ENCODE measurements at regions not wholly inside any gene's neighbourhood (a gene's known extent, or its start where the extent isn't known, plus 50 kb on each side); places are given as distances from the start of the nearest gene placed in this dataset.

- Histone ChIP-seq H3K27ac (peak overlapping the region; percentile 33; the same call in 1 of the 2 replicates), H3K27me3 (ENCODE audit: insufficient read depth, low read depth) (no peaks in the 10 kb centered on the region), H2AFZ (ENCODE audit: low read depth) (peak overlapping the region; percentile 30; the same call in 1 of the 2 replicates), H4K20me1 (ENCODE audit: insufficient read depth) (no peaks in the 10 kb centered on the region), H3K4me3 (IDR thresholded peaks at IDR 0.05; ENCODE audit: insufficient read depth, low read depth, low read length) (no peak overlapping the region), H3K4me2 (0 out of 2 replicates have a peak overlapping the region, but pooled peaks have one; percentile 13), H3K79me2 (ENCODE audit: insufficient read depth, low read depth) (no peaks in the 10 kb centered on the region), H3K4me1 (ENCODE audit: low read depth, poor library complexity, severe bottlenecking) (peaks cover 4% of the 10 kb centered on the region), H3K9ac (peak overlapping the region; percentile 12; the same call in 1 of the 2 replicates), H3K36me3 (ENCODE audit: insufficient read depth) (no peaks in the 10 kb centered on the region)
- no peak for TF ChIP-seq CTCF (conservative IDR thresholded peaks at IDR 0.05; ENCODE audit: low read depth, low read length)
These were observed 760.6 kb downstream of the EFNB2 start for GRCh38 chr13:105774739-105775460.

DNA sequence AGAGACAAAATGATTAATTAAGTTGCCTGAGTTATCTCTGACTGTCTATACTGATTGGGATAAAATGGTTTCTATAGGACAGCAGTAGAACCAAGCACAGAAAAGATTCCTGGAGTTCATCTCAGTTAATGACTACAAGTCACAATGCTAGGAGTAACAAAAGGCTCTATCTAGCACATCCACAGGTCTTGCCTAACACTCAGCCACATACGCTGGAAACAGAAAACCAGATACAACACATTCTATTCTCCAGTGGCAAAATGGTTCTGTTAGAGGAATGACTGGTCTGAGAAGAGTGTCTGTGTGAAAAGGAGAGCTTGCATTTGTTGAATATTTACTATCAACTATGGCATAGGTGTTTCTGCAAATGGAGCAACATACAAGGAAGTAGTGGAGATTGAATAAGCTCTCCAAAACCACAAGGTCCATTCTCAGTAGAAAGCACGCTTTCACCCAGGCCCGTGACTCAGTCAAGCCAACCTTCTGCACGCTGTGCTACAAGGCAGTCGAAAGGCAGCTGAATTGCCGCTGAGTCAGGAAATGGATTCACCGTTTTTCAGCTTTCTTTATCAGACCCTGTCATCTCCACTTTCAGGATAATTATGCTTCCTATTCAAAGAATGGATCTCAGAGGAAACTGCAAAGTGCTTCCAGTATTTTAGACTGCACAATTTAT is 761.5 kb downstream of the EFNB2 start:
- no peak overlapping the region for H3K4me3 ChIP-seq (IDR thresholded peaks at IDR 0.05; ENCODE audit: insufficient read depth, low read depth, low read length)
- peak overlapping the region; percentile 33; the same call in 1 of the 2 replicates for H3K27ac ChIP-seq
- 0 out of 2 replicates have a peak overlapping the region, but pooled peaks have one; percentile 13 for H3K4me2 ChIP-seq
- no peaks in the 10 kb centered on the region for H3K36me3 ChIP-seq (ENCODE audit: insufficient read depth)
- peak overlapping the region; percentile 30 for H2AFZ ChIP-seq (ENCODE audit: low read depth)
- H4K20me1 ChIP-seq (ENCODE audit: insufficient read depth), result no peaks in the 10 kb centered on the region
- TF ChIP-seq CTCF (conservative IDR thresholded peaks at IDR 0.05; ENCODE audit: low read depth, low read length), result no peak
- H3K79me2 ChIP-seq (ENCODE audit: insufficient read depth, low read depth), result no peaks in the 10 kb centered on the region
- H3K9ac ChIP-seq, result peak overlapping the region; percentile 12; the same call in 1 of the 2 replicates
- H3K4me1 ChIP-seq (ENCODE audit: low read depth, poor library complexity, severe bottlenecking), result peaks cover 4% of the 10 kb centered on the region
- no peaks in the 10 kb centered on the region for H3K27me3 ChIP-seq (ENCODE audit: insufficient read depth, low read depth)

DNA sequence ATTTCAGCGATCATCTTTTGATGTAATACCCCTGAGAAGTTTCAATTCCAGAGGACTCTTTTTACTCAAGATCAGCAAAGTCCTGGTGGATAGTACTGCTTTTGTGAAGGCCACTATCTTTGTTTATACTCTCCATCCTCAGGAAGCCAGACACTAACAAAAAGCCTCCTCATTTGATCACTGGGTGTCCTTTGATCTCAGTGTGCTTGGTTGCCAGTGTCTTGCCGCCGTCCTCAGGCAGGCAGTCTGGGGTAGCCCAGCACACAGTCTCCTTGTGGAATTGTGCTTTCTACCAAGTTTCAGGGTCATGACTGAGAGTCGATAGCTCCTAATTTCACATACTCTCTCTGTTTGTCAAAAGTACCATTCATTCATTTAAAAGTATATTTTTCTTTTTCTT is 762.2 kb downstream of the EFNB2 start:
- Histone ChIP-seq H3K27me3 (ENCODE audit: insufficient read depth, low read depth) (no peaks in the 10 kb centered on the region), H3K79me2 (ENCODE audit: insufficient read depth, low read depth) (no peaks in the 10 kb centered on the region), H2AFZ (ENCODE audit: low read depth) (no peak overlapping the region), H3K36me3 (ENCODE audit: insufficient read depth) (no peaks in the 10 kb centered on the region), H3K4me3 (IDR thresholded peaks at IDR 0.05; ENCODE audit: insufficient read depth, low read depth, low read length) (no peak overlapping the region), H3K4me2 (no peak overlapping the region), H3K4me1 (ENCODE audit: low read depth, poor library complexity, severe bottlenecking) (peaks cover 4% of the 10 kb centered on the region), H4K20me1 (ENCODE audit: insufficient read depth) (no peaks in the 10 kb centered on the region), H3K9ac (no peak overlapping the region), H3K27ac (no peak overlapping the region)
- TF ChIP-seq CTCF (conservative IDR thresholded peaks at IDR 0.05; ENCODE audit: low read depth, low read length), result no peak

DNA sequence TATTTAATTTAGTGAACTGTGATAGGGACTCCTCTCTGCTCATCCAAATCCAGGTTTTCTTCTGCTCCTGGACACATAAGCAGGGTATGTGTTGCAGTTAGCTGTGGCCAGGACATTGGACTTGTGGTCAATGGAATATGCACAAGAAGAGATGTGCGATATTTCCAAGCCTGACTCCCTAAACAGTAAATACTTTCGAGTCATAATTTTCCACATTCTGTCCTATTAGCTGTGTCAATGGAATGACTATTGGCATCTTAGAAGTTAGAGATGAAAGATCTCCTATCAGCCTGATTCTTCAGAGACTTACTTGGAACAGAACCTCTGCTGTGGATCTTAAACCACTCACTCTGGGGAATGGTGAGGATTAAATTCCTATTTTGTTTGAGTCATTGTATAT is 771.0 kb downstream of the EFNB2 start:
- no peak overlapping the region for H2AFZ ChIP-seq (ENCODE audit: low read depth)
- no peak overlapping the region for H3K9ac ChIP-seq
- H3K36me3 ChIP-seq (ENCODE audit: insufficient read depth), result no peaks in the 10 kb centered on the region
- no peaks in the 10 kb centered on the region for H3K79me2 ChIP-seq (ENCODE audit: insufficient read depth, low read depth)
- no peak overlapping the region for H3K4me3 ChIP-seq (IDR thresholded peaks at IDR 0.05; ENCODE audit: insufficient read depth, low read depth, low read length)
- H3K4me2 ChIP-seq, result no peak overlapping the region
- no peaks in the 10 kb centered on the region for H4K20me1 ChIP-seq (ENCODE audit: insufficient read depth)
- H3K27me3 ChIP-seq (ENCODE audit: insufficient read depth, low read depth), result no peaks in the 10 kb centered on the region
- no peak overlapping the region for H3K27ac ChIP-seq
- no peak for TF ChIP-seq CTCF (conservative IDR thresholded peaks at IDR 0.05; ENCODE audit: low read depth, low read length)
- H3K4me1 ChIP-seq (ENCODE audit: low read depth, poor library complexity, severe bottlenecking), result no peaks in the 10 kb centered on the region

Measured in KMS-11 (cell line).